CD8-positive, alpha-beta memory T cell (primary cell): ENCODE measurements at regions not wholly inside any gene's neighbourhood (a gene's known extent, or its start where the extent isn't known, plus 50 kb on each side); places are given as distances from the start of the nearest gene placed in this dataset.

ENCODE experiments used
- CTCF ChIA-PET: fragments of 350-600 bp; sonication (Branson Sonifier 250); formaldehyde crosslinking; loops from one replicate; lab custom pipeline; 2021; ENCODE audit warnings: antibody characterized with exemption; lab: Charles Lee
- POLR2A ChIA-PET: fragments of 350-600 bp; sonication (Branson Sonifier 250); formaldehyde crosslinking; loops from one replicate; lab custom pipeline; 2021; ENCODE audit warnings: antibody characterized with exemption; lab: Charles Lee
- DNase-seq, 5 donors: peaks; one replicate each; pipeline versions ENCODE4 v3.0.0 to v3.0.0-alpha.2; 2020 to 2022; ENCODE audit warnings: mixed read lengths in 1 of 5
- H3K27ac ChIP-seq: one replicate; pipeline ENCODE4 v1.7.0; 2013; ENCODE audit warnings: low read depth, mild to moderate bottlenecking, low read length, moderate library complexity
- H3K27me3 ChIP-seq: 2 replicates; pipeline ENCODE4 v1.7.0; 2013; ENCODE audit warnings: low read length, mild to moderate bottlenecking; ENCODE audit not compliant: insufficient read depth, poor library complexity, severe bottlenecking
- H3K36me3 ChIP-seq: 2 replicates; pipeline ENCODE4 v1.7.0; 2013; ENCODE audit warnings: mild to moderate bottlenecking, low read length, moderate library complexity; ENCODE audit not compliant: insufficient read depth
- H3K4me1 ChIP-seq: 2 replicates; pipeline ENCODE4 v1.7.0; 2013; ENCODE audit warnings: mild to moderate bottlenecking, low read length, moderate library complexity; ENCODE audit not compliant: insufficient read depth
- H3K4me3 ChIP-seq: 2 replicates; pipeline ENCODE4 v1.7.0; 2013; ENCODE audit warnings: mild to moderate bottlenecking, low read length
- H3K9me3 ChIP-seq: 2 replicates; pipeline ENCODE4 v1.7.0; 2013; ENCODE audit warnings: mild to moderate bottlenecking, low read length
- H3K27ac Mint-ChIP-seq, 8 donors: one replicate each; pipeline ENCODE4 v1.8.0; 2020 to 2021; ENCODE audit warnings: mixed read lengths in 8 of 8, mild to moderate bottlenecking in 6 of 8, inconsistent platforms in 3 of 8, moderate library complexity in 3 of 8
- H3K27me3 Mint-ChIP-seq, 2 donors: one replicate each; pipeline ENCODE4 v1.8.0; 2020 to 2021; ENCODE audit warnings: mixed read lengths in 2 of 2, mild to moderate bottlenecking in 1 of 2, moderate library complexity in 1 of 2
- H3K36me3 Mint-ChIP-seq, 3 donors: one replicate each; pipeline ENCODE4 v1.8.0; 2020 to 2021; ENCODE audit warnings: mixed read lengths in 3 of 3, inconsistent platforms in 1 of 3, mild to moderate bottlenecking in 1 of 3
- H3K4me1 Mint-ChIP-seq, 3 donors: one replicate each; pipeline ENCODE4 v1.8.0; 2020 to 2021; ENCODE audit warnings: mixed read lengths in 3 of 3, inconsistent platforms in 1 of 3, mild to moderate bottlenecking in 1 of 3
- H3K4me3 Mint-ChIP-seq, 7 donors: one replicate each; pipeline ENCODE4 v1.8.0; 2020 to 2021; ENCODE audit warnings: mixed read lengths in 7 of 7, mild to moderate bottlenecking in 6 of 7, moderate library complexity in 4 of 7, inconsistent platforms in 2 of 7
- H3K9me3 Mint-ChIP-seq, 5 donors: one replicate each; pipeline ENCODE4 v1.8.0; 2020 to 2022; ENCODE audit warnings: mixed read lengths in 5 of 5, mild to moderate bottlenecking in 3 of 5, moderate library complexity in 2 of 5, inconsistent platforms in 1 of 5

DNA sequence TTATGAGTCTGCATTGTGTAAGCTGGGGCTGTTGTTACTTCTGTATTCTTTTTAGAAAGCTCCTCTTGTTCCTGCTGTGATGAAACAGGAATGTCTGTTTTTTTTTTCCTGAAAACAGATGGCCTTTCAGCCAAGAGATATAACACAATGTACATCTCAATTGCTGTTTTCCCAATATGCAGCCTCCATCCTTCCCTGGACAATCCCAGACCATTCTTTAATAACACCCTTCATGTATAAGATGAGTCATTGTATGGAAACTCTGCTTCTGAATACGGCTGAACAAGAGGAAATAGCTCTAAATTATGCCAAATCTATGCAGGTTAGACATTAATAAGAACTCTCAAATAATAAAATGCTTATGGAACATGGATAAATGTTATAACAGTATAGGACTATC, 60.2 kb upstream of the LRRC4C start:
- Histone ChIP-seq H3K27ac (no peak overlapping the region), H3K27me3 (no peaks in the 10 kb centered on the region), H3K4me1 (no peaks in the 10 kb centered on the region), H3K4me3 (no peak overlapping the region), H3K36me3 (no peaks in the 10 kb centered on the region), H3K9me3 (peaks cover 5% of the 10 kb centered on the region)
- Mint-ChIP-seq H3K27ac (no peak overlapping the region), H3K4me1 (no peaks in the 10 kb centered on the region), H3K27me3 (no peaks in the 10 kb centered on the region), H3K9me3 (peaks cover 0 to 34% (median 13%) of the 10 kb centered on the region in 5 donors), H3K4me3 (no peak overlapping the region), H3K36me3 (no peaks in the 10 kb centered on the region)
- DNase-seq = no peak
- CTCF ChIA-PET = no interaction called here
- POLR2A ChIA-PET = no interaction called here

DNA sequence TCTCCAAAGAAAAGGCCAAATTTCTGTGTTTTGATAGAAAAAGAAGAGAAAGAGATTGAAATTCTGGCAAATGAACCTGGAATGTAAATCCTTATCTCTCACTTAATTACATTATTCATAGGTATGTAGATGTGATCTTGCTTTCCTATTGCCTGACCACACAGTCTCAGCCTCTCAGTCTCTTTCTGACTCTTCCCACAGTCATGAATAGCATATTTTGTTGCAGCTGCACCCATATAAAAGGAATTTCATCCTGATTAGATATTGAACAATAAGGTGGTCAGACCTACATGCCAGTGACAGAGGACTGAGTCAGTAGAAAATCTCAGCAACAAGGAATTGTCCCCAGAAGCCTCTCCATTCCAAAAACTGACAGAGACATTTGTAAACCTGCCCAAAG, 62.9 kb upstream of the LRRC4C start:
- ChIA-PET CTCF (no interaction called here), POLR2A (no interaction called here)
- peaks cover 2 to 34% (median 12%) of the 10 kb centered on the region in 5 donors for H3K9me3 Mint-ChIP-seq
- no peak overlapping the region for H3K4me3 ChIP-seq
- H3K4me1 ChIP-seq = no peaks in the 10 kb centered on the region
- no peaks in the 10 kb centered on the region for H3K36me3 ChIP-seq
- H3K36me3 Mint-ChIP-seq = no peaks in the 10 kb centered on the region
- peaks cover 0 to 1% of the 10 kb centered on the region in 2 donors for H3K27me3 Mint-ChIP-seq
- DNase-seq = no peak
- H3K4me3 Mint-ChIP-seq = no peak overlapping the region
- no peaks in the 10 kb centered on the region for H3K27me3 ChIP-seq
- H3K4me1 Mint-ChIP-seq = no peaks in the 10 kb centered on the region
- no peaks in the 10 kb centered on the region for H3K9me3 ChIP-seq
- H3K27ac Mint-ChIP-seq = no peak overlapping the region
- H3K27ac ChIP-seq = no peak overlapping the region

DNA sequence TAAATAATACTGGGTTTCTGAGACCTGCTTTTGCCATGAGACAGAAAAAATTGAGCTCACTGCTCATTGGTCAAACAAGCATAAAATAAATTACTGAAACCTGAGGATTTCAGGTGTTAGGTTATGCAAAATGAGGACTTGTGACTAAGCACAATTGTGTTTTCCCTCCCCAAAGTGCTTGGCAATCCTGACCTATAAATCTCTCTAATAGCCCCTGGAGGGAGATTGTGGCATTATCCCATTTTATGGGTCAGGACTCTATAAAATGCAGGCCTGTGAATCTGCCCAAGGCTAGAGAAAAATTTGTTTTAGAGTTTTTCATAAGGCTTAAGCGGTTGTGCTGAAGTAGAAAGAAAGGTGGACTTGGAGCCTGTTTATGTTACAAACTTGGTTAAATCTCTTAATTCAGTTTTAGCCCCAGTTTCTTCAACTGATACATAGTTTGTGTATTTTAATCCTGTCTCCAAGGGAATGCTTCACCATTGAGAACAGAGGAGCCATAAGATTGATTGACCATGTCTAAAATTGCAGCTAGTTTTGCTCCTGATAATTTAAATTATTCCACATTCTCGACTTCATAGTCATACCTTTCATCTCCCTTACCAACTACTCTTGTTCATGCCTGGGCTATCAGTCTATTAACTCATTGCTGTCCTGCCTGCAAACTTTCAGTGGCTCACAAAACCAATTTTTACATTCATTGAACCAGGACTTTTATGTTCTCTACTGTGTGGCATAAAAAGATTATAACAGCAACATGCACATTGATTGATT, 63.6 kb upstream of the LRRC4C start:
- H3K9me3 ChIP-seq = no peaks in the 10 kb centered on the region
- peaks cover 2 to 32% (median 8%) of the 10 kb centered on the region in 5 donors for H3K9me3 Mint-ChIP-seq
- H3K4me3 Mint-ChIP-seq = no peak overlapping the region
- no peaks in the 10 kb centered on the region for H3K4me1 ChIP-seq
- H3K36me3 ChIP-seq = no peaks in the 10 kb centered on the region
- H3K4me1 Mint-ChIP-seq = no peaks in the 10 kb centered on the region
- no peaks in the 10 kb centered on the region for H3K27me3 ChIP-seq
- no peaks in the 10 kb centered on the region for H3K36me3 Mint-ChIP-seq
- peaks cover 0 to 1% of the 10 kb centered on the region in 2 donors for H3K27me3 Mint-ChIP-seq
- DNase-seq = no peak
- ChIA-PET POLR2A (no interaction called here), CTCF (no interaction called here)
- no peak overlapping the region for H3K27ac ChIP-seq
- H3K27ac Mint-ChIP-seq = no peak overlapping the region
- H3K4me3 ChIP-seq = no peak overlapping the region

DNA sequence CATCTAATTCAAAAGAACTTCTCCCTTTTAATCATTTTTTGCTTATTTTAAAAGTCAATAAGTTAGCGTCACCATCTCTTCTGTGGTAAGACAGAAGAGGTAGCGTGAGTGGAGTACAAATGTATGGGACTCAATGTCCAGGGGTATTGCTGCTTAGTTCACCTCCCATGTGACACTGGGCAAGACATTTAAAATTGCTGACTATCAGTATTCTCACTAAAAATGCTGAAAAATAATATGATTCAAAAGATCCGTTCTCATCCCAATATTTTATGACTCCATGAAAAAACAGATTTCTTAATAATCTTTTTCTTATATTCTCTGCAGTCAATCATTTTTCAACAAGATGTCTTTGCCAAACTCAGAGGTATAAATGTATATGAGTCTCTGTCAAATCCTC, 68.1 kb upstream of the LRRC4C start:
- H3K4me3 Mint-ChIP-seq = no peak overlapping the region
- no peaks in the 10 kb centered on the region for H3K27me3 ChIP-seq
- H3K4me1 ChIP-seq = no peaks in the 10 kb centered on the region
- no peaks in the 10 kb centered on the region for H3K4me1 Mint-ChIP-seq
- no peak for DNase-seq
- ChIA-PET CTCF (no interaction called here), POLR2A (no interaction called here)
- H3K9me3 ChIP-seq = no peaks in the 10 kb centered on the region
- H3K9me3 Mint-ChIP-seq = peaks cover 2 to 27% (median 10%) of the 10 kb centered on the region in 5 donors
- H3K36me3 Mint-ChIP-seq = no peaks in the 10 kb centered on the region
- no peak overlapping the region for H3K27ac Mint-ChIP-seq
- no peak overlapping the region for H3K4me3 ChIP-seq
- H3K27ac ChIP-seq = no peak overlapping the region
- H3K27me3 Mint-ChIP-seq = peaks cover 0 to 1% of the 10 kb centered on the region in 2 donors
- no peaks in the 10 kb centered on the region for H3K36me3 ChIP-seq

DNA sequence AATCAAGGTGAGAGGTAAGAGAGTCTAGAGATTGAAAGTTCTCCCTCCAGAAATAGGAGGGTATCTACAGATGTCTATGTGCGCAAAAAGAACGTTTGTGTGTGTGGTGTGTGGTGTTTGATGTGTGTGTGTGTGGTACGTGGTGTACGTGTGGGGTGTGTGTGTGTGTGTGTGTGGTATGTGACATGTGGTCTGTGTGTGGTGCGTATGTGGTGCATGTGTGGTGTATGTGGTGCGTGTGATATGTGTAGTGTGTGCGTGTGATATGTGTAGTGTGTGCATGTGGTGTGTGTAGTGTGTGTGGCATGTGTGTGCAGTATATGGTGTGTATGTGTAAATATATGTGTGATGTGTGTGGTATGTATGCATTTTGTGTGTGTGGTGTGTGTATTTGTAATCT, 73.0 kb upstream of the LRRC4C start:
- Histone ChIP-seq H3K9me3 (no peaks in the 10 kb centered on the region), H3K27me3 (no peaks in the 10 kb centered on the region), H3K4me3 (no peak overlapping the region), H3K36me3 (no peaks in the 10 kb centered on the region), H3K4me1 (no peaks in the 10 kb centered on the region), H3K27ac (no peak overlapping the region)
- no peaks in the 10 kb centered on the region for H3K4me1 Mint-ChIP-seq
- peaks cover 0 to 11% (median 9%) of the 10 kb centered on the region in 5 donors for H3K9me3 Mint-ChIP-seq
- CTCF ChIA-PET = no interaction called here
- DNase-seq = no peak
- POLR2A ChIA-PET = no interaction called here
- H3K36me3 Mint-ChIP-seq = no peaks in the 10 kb centered on the region
- H3K27me3 Mint-ChIP-seq = no peaks in the 10 kb centered on the region
- H3K27ac Mint-ChIP-seq = no peak overlapping the region
- H3K4me3 Mint-ChIP-seq = no peak overlapping the region

DNA sequence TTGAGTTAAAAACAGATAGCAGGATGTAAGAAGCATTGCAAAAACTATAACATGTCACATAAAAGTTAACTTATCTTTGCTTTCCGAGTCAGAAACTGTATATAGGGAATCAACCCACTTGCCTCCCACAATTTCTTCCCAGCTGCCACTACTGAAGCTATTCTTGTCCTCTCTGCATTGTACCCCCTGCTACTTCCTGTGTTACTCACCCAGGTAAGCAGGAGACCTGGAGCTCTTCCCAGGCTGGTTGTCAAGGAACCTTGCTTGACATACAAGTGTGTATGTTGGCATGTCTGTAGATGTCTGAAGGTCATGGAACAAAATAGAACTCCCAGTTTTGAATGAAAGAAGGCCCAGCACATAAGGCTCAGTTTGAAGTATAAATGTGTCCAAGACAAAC, 74.3 kb upstream of the LRRC4C start:
- Mint-ChIP-seq H3K27me3 (no peaks in the 10 kb centered on the region), H3K4me1 (no peaks in the 10 kb centered on the region), H3K9me3 (peaks cover 0 to 13% (median 9%) of the 10 kb centered on the region in 5 donors), H3K4me3 (no peak overlapping the region), H3K27ac (no peak overlapping the region), H3K36me3 (no peaks in the 10 kb centered on the region)
- no peaks in the 10 kb centered on the region for H3K9me3 ChIP-seq
- DNase-seq = no peak
- H3K27ac ChIP-seq = no peak overlapping the region
- no peaks in the 10 kb centered on the region for H3K27me3 ChIP-seq
- ChIA-PET POLR2A (no interaction called here), CTCF (no interaction called here)
- no peaks in the 10 kb centered on the region for H3K4me1 ChIP-seq
- H3K36me3 ChIP-seq = no peaks in the 10 kb centered on the region
- H3K4me3 ChIP-seq = no peak overlapping the region

DNA sequence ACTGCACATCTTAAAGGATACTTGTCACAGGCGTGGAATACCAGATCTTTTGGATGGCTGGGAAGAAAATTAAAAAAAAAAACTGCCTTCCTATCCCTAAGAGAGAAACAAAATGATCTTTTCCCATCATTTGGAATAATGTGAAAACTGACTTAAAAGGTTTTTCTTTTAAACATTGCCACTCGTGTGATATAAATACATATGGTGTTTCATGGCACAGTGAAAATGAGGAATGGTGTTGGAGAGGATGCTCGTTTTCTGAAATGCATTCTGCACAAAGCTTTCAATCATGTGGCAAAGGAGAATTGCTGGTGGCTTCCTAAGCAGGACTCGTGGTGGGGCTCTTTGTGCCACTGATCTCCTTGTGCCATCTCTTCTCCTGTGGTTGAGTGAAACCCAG, 74.9 kb upstream of the LRRC4C start:
- ChIA-PET POLR2A (no interaction called here), CTCF (no interaction called here)
- Mint-ChIP-seq H3K27ac (no peak overlapping the region), H3K9me3 (peaks cover 0 to 16% (median 9%) of the 10 kb centered on the region in 5 donors), H3K27me3 (no peaks in the 10 kb centered on the region), H3K36me3 (no peaks in the 10 kb centered on the region), H3K4me3 (no peak overlapping the region), H3K4me1 (no peaks in the 10 kb centered on the region)
- Histone ChIP-seq H3K36me3 (no peaks in the 10 kb centered on the region), H3K4me1 (no peaks in the 10 kb centered on the region), H3K4me3 (no peak overlapping the region), H3K27me3 (no peaks in the 10 kb centered on the region), H3K27ac (no peak overlapping the region), H3K9me3 (no peaks in the 10 kb centered on the region)
- DNase-seq = no peak

DNA sequence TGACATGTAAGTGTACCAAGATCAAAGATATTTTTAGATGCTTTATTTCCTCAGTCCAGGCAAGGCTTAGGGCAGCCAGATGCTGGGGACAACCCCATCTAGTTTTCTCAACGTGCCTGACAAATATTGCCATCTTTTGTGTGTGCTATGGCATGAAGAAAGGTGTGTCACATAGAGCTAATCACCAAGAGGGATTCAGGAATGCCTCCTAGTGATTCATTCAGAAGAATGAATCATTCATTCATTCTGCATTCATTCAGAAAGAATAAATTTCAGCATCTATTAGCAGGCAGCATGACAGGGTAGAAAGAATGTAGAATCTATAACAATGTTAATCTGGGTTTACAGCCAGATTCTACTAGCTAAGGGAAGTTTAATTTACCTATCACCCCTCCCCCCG, 75.4 kb upstream of the LRRC4C start:
- no peak overlapping the region for H3K27ac ChIP-seq
- Mint-ChIP-seq H3K27me3 (no peaks in the 10 kb centered on the region), H3K4me3 (no peak overlapping the region), H3K4me1 (no peaks in the 10 kb centered on the region), H3K36me3 (no peaks in the 10 kb centered on the region), H3K27ac (no peak overlapping the region), H3K9me3 (peaks cover 0 to 18% (median 11%) of the 10 kb centered on the region in 5 donors)
- H3K4me1 ChIP-seq = no peaks in the 10 kb centered on the region
- POLR2A ChIA-PET = no interaction called here
- no peaks in the 10 kb centered on the region for H3K27me3 ChIP-seq
- CTCF ChIA-PET = no interaction called here
- no peaks in the 10 kb centered on the region for H3K36me3 ChIP-seq
- H3K9me3 ChIP-seq = no peaks in the 10 kb centered on the region
- no peak for DNase-seq
- H3K4me3 ChIP-seq = no peak overlapping the region
